ENCODE measurements at regions not wholly inside any gene's neighbourhood (a gene's known extent, or its start where the extent isn't known, plus 50 kb on each side); places are given as distances from the start of the nearest gene placed in this dataset.
"Not testable (repeated sequence)": the region's sequence is repeated elsewhere in the genome, so short reads cannot be mapped to it uniquely, and the experiment has no call there.

DNA sequence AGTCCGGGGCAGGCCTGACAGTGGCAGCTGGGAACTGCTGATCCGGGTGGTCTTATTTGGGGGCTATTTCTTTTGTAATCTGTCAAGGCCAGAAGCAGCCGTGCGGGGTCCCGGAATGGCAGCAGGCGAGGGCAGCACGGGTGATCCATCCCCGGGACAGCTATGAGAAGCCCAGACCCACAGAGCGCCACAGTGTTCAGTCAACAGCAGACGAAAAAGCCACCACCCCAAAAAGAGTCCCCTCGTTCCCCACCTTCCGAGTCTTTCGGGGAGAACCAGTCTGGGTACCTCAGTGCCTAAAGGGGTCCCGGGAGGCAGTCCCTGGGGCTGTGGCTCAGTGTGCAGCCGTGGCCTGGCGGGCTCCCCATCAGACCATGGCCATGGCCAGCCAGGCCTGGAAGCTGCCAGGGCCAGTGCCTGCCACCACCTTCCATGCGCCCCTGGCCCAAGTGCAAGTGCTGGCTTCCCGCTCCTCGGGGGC is 125.1 kb upstream of the KCTD7 start:
- no peak for DNase-seq (ENCODE audit: low spot score)

DNA sequence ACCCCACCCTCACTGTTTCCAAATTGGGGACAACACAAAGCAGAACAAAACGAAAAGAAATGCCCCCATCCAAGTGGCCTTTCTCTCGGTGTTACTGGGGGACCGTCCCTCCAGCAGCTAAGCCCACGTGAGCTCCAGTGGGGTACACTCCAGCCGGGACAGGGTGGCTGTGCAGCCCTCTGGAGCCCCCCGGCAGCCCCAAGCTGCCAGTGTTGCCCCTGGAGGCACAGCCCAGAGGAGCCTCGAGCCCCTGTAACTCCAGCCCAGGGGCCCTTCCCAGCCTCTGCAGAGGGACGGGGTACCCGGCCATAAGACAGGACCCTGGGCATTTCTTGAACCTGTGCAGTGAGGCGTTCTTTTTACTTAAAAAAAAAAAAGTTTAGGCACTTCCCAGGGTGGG is 124.5 kb upstream of the KCTD7 start:
- DNase-seq (ENCODE audit: low spot score): no peak

DNA sequence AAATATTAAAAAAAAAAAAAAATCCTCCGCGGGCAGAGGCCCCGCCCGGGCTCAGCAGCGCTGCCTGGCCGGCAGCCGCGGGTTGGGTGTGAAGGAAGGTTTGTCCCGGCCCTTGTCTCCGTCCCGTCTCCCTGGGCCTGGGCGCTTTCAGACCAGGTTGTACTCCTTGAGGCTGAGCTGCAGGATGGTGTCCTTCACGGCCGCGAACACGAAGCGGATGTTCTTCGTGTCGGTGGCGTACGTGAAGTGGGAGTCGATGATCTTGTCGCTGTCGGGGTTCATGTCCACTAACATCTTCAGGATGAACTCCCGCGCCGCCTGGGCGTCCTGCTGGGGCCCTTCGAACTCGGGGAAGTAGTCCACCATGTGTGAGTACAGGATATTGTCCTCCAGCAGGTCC is 123.7 kb upstream of the KCTD7 start:
- no peak for DNase-seq (ENCODE audit: low spot score)

DNA sequence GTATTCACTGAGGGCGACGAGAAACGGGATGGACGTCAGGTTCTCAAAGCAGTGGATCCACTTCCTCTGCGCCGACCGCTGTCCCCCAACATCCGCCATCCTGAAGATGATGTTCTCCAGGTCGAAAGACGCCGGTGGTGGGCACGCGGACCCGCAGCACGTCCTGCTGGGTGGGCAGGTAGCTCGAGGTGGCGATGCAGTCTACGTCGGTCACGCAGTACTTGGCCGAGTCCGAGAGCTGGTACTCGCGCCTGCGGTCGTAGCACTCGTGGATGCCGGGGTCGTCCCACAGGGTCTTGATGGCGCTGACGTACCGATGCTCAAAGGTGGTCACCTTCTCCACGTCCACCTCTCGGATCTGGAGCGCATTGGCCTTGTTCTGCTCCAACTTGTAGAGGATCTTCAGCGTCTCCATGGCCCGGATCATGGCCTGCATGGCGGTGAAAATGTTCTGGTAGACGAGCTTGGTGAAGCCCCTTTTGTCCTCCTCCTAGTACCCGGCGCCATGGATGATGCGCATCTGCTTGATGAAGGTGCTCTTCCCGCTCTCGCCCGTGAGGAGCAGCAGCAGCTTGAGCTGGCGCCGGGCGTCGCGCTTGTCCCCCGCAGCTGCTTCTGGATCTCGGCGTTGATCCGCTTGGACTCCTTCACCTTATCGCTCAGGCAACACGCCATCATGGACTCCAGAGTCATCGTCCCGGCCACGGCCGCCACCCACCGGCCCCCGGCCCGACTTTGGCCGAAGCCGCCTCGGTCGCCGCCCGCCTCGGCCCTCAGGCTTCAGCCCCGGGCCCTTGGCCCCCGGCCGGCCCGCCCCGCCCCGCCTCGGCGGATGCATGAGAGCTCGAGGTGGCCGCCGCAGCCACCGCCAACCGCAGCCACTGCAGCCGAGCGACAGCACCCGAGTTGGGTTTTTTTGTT is 122.9 kb upstream of the KCTD7 start:
- no peak for DNase-seq (ENCODE audit: low spot score)

DNA sequence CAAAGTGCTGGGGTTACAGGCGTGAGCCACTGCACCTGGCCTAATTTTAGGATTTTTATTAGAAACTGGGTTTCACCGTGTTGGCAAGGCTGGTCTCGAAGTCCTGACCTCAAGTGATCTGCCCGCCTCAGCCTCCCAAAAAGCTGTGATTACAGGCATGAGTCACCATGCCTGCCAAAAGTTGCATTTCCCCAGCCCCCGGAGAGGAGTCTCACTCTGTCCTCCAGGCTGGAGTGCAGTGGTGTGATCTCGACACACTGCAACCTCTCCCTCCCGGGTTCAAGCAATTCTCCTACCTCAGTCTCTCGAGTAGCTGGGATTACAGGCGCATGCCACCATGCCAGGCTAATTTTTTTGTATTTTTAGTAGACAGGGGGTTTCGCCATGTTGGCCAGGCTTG is 122.0 kb upstream of the KCTD7 start:
- DNase-seq (ENCODE audit: low spot score): not testable (repeated sequence)

DNA sequence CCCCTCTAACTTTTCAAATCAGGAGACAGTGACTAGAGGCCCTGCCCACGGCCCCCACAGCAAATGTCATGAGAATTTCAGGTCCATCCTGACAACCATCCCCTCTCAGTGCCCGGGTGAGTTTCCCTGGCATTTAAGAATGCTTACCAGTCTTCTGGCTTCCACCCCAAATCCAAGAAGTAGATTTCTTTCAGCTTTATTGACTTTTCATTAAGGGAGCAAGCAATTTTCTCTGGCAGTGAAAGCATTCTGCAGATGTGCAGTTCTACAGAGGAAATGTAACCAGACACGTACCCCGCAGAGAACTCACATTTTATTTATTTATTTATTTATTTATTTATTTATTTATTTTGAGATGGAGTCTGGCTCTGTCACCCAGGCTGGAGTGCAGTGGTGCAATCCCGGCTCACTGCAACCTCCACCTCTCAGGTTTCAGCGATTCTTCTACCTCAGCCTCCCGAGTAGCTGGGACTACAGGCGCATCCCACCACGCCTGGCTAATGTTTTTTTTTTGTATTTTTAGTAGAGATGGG is 120.9 kb upstream of the KCTD7 start:
- no peak for DNase-seq (ENCODE audit: low spot score)

DNA sequence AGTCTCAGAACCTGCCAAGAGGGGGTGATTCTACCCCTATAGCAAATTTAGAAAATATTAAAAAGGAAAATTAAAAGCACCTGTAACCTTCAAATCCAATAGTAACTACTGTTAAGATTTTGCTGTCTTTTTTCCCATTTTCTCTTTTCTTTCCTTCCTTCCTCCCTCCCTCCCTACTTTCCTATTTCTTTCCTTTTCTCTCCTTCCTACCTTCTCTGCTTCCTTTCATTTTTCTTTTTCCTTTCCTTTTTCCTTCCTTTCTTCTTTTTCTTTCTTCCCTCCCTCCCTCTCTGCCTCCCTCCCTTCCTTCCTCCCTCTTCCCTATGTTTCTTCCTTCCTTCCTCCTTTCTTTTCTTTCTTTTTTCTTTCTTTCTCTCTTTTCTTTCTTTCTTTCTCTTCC is 120.2 kb upstream of the KCTD7 start:
- no peak for DNase-seq (ENCODE audit: low spot score)

DNA sequence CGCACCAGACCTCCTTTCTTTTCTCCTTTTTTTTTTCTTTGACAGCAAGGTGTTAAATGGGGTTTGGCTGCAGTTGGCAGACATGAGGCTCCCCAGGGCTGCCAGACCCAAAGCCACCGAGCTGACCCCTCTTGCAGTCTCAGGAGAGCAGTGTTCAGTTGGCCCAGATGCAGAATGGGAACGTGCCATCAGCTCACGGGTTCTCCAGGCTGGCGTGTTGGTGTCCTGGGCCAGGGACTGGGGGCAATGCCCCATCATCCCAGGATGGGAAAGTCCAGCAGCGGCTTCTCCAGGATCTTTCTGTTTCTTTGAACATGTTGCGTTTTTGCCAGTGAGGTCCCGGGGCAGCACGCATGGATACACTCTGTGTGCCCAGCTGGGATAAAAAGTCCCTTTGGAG is 114.6 kb upstream of the KCTD7 start:
- DNase-seq (ENCODE audit: low spot score): no peak

DNA sequence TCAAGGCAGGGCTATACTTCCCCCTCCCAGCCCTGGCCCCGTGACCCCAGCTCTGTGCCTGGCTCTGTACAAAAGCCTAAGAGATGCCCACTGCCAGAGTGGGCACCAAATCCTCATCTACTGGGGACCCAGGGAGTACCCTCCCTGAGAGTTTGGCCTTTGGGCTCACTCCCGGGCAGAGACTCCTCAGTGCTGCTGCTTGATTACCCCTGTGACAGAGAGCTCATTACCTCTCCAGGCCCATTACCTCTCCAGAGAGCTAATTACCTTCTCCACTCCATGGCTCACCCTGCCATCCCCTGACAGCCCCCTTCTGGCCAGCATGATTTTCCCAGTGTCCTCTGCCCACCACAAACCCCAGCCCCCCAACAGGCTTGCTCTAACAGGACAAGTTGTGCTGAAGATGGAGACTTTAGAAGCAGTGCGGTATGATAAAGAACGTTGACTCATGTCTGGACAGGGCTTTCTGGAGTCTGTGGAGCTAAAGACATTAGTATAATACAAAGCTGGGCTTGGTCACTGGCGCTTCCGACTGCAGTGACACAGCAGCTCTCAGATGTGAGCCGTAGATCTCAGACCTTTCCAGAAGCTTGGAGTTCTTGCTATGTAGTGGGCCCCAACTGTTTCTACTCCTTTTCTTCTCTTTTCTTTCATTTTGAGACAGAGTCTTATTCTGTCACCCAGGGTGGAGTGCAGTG is 111.3 kb upstream of the KCTD7 start:
- DNase-seq (ENCODE audit: low spot score): no peak

DNA sequence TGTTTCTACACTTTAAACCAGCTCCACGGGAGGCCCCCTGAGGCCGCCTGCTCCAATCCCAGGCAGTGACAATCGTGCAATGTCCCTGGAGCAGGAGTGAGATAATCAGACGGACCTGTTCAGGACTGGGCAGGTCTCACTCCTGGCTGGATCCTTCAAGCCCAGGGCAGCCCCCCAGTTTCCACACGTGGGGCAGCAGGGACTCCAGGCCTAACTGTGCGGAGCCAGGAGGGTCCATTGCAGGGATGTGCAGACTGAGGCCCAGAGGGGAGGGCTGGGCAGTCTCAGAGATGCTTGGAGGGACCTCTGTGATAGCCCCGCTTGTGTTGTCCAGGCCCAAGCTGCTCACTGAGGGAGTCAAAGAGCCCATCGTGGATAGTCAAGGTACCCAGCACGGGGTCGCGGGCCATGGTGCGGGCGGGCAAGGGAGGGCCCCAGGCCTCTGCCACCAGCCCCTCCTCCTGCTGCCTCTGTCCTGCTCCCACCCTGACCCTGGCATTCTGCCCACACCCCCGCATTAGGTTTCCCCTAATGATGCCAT is 110.5 kb upstream of the KCTD7 start:
- DNase-seq (ENCODE audit: low spot score): no peak

DNA sequence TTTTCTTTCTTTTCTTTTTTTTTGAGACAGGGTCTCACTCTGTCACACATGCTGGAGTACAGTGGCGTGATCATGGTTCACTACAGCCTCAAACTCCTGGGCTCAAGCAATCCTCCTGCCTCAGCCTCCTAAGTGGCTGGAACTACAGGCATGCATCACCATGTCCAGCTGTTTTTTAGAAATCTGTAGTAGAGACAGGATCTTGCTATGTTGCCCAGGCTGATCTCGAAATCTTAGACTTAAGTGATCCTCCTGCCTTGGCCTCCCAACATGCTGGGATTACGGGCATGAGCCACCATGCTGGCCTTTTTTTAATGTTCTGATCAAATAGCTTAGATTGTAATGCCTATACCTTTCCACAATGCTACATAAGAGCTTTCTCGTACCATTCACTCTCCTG is 107.0 kb upstream of the KCTD7 start:
- DNase-seq (ENCODE audit: low spot score): no peak

DNA sequence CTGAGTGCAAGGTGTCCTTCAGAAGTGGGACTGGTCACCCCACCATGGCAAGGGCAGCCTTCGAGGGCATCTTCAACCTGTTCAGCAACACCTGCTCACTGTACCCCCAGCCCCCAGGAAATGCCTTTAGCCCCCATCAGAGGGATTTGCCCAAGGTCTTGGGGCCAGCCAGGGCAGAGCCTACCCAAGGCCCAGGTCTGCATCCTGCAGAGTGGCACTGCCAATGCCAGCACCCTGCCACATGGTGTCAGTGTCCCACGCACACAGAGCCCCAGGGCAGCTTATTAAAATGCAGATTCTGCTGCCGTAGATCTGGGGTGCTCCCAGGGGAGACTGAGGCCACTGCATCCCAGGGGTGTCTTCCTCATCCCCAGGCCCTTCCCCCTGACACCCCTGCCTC is 106.2 kb upstream of the KCTD7 start:
- DNase-seq (ENCODE audit: low spot score): no peak

DNA sequence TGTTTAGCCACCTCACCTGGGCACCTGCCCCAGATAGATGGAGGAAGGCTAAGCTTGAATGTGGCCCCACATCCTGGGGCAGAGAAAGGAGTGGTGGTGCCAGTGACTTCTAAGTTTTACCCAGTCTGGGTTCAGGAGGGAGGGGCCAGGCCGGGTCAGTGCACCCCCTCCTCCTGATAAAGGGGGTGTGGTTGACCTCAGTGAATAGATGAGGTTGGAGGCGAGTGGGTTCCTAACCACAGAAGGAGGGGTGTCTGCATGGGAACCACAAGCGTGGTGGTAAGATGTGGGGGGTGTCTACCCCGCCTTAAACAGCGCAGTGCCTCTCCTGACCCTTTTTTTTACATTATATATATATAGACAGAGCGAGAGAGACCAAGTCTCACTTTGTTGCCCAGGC is 105.3 kb upstream of the KCTD7 start:
- DNase-seq (ENCODE audit: low spot score): no peak

DNA sequence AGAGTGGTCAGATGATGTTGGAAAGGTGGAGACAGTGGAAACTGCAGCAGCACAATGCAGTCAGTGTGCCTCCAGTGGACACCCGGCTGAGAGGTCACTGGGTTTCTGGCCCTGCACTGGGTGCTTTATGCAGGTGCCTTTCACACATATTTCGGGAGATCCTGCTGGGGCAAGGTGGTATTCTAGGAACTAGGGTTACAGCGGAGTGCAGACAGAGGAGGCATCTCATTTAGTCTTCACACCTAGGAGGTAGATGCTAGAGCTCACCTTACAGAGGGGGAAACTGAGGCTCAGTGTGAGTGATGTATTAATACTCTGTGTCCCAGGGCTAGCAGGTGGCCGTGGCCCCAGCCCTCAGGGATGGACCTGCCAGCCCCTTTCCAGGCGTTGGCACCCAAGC is 103.9 kb upstream of the KCTD7 start:
- no peak for DNase-seq (ENCODE audit: low spot score)

DNA sequence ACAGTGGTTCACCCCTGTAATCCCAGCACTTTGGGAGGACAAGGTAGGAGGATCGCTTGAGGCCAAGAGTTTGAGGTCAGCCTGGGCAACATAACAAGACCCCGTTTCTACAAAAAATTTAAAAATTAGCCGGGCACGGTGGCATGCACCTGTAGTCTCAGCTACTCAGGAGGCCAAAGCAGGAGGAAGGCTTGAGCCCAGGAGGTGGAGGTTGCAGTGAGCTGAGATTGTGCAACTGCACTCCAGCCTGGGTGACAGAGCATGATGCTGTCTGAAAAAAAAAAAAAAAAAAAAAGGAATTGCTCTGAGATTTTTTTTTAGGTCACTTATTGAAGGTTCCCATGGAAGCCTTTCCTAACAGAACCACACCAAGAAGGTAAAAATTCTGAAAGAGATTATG is 101.9 kb upstream of the KCTD7 start:
- not testable (repeated sequence) for DNase-seq (ENCODE audit: low spot score)

DNA sequence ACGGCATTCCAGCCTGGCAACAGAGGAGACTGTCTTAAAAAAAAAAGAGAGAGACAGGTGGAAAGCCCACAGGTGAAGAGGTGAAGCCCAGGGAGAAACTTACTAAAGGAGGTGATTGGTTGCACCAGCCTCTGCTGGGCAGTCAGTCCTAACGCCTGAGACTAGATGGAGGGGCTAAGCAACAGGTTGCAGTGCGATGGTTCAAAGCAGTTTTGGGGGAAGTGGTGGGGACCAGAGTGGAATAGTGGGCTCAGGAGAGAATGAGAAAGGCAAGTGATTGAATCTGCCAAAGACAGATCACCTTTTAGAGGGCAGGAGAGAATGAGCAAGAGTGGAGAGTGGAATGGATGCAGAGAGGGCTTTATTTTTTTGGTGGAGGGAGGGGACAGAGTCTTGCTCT is 100.0 kb upstream of the KCTD7 start:
- no peak for DNase-seq (ENCODE audit: low spot score)

DNA sequence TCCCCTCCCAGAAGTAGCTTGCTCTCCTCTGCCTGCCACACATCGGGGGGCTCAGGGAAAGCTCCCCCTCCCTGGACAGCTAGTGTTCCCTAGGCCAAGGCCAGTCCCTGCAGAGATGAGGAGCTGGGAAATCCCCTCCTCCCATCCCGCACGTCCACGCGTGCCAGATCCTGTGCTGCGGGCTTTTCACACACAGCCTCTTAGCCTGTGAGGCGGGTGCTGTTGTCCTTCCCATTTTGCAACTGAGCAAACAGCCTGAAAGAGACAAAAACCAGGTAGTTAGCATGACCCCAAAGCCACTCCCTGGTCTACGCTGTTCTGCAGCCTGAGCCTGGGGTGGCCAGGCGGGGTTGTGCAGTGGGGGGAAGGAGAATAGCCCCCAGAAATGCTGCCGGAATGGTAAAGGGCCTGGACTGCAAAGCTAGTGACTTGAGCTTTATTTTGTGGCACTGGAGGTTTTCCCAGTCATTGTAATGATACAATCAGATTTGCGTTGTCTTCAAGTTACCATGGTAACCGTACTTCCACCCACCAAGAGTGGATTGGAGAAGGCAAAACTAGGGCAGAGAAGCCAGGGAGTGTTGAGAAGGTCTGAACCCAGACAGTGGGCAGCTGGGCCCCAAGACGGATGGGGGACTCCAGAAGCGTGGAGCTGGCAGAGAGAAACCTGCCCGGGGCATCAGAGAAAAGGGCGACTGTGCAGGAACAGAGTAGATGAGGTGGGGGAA is 98.6 kb upstream of the KCTD7 start:
- no peak for DNase-seq (ENCODE audit: low spot score)

DNA sequence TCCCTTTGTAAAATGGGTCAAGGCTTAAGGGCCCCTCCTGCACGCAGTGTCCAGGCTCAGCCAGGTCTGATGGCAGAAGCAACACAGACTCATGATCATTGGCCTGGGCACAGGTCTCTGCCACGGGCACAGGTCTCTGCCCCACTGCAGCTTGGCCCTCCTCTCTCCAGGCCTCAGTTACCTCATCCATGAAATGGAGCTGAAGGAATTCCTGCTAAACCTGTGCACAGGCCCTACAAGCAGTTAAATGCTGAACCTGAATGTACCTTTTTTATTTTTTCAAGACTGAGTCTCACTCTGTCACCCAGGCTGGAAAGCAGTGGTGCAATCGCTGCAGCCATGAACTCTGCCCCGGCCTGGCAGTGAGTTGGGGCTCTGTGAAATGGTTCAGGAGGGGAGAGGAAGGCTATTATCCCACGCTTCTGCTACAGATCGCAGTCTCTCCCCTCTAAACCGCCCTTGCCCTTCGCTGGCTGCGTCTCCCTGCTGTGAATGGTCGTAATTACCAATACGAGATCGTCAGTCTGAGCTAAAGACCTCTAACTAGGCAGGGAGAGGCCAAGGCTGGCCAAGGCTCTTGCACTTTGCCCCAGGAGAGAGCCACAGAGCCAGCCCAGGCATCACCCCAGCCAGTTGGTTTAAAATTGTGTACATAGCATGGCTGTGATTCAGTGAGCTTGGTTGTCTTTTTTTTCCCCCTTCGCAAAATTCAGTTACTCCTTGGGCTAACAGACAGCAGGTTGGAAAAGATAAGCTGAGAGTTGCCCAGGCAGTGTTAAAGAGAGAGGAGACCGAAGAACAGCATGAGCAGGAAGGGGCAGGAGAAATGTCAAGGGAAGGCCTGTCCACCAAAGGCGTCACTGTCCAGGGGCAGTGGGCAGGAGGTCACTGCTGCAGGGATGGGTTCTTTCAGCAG is 93.0 kb upstream of the KCTD7 start:
- DNase-seq (ENCODE audit: low spot score): no peak

DNA sequence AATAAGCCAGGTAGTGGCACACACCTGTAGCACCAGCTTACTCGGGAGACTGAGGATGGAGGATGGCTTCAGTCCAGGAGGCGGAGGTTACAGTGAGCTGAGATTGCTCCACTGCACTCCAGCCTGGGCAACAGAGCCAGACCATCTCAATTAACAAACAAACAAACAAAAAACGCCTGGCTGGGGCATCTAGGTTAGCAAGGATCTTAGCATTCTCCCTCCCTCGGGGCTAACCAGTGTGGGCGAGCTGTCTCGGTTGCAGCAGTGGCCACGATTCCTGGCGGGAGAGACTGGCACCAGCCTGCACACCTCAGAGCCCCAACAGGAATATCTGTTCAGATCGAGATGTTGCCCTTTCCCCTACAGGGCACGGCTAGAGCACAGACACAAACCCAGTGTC is 91.3 kb upstream of the KCTD7 start:
- no peak for DNase-seq (ENCODE audit: low spot score)

DNA sequence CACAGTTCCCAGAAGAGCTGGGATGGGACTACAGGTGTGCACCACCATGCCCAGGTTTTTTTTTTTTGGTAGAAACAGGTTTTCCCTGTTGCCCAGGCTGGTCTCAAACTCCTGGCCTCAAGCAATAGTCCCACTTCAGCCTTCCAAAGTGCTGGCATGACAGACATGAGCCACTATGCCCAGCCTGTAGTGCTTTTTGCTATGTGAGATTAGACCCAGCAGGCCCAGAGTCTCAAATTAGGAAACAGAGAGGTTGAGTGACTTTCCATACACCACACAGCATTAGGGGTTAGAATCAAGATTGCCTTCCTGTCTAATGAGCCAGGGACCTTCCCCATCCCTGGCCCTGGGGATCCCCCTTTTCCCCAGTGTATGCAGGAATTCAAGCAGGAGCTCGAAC is 90.8 kb upstream of the KCTD7 start:
- no peak for DNase-seq (ENCODE audit: low spot score)

DNA sequence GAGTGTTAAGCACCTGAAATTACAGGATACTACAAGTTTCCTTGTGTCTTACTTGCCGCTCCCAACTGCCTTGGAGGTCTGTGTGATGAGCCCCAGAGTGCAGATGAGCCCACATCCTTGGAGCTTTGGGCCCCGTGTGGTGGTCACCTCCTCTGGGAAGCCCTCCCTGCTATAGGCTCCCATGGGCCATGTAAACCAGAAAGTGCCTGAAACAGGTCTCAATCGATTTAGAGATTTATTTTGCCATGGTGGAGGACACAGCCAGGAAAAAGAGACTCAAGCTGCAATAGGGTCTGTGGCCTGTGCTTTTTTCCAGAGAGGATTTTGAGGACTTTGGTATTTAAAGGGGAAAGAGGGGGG is 89.4 kb upstream of the KCTD7 start:
- no peak for DNase-seq (ENCODE audit: low spot score)

All from left forelimb (tissue), 1 donor.